ENCODE measurements at regions not wholly inside any gene's neighbourhood (a gene's known extent, or its start where the extent isn't known, plus 50 kb on each side); places are given as distances from the start of the nearest gene placed in this dataset.

DNA sequence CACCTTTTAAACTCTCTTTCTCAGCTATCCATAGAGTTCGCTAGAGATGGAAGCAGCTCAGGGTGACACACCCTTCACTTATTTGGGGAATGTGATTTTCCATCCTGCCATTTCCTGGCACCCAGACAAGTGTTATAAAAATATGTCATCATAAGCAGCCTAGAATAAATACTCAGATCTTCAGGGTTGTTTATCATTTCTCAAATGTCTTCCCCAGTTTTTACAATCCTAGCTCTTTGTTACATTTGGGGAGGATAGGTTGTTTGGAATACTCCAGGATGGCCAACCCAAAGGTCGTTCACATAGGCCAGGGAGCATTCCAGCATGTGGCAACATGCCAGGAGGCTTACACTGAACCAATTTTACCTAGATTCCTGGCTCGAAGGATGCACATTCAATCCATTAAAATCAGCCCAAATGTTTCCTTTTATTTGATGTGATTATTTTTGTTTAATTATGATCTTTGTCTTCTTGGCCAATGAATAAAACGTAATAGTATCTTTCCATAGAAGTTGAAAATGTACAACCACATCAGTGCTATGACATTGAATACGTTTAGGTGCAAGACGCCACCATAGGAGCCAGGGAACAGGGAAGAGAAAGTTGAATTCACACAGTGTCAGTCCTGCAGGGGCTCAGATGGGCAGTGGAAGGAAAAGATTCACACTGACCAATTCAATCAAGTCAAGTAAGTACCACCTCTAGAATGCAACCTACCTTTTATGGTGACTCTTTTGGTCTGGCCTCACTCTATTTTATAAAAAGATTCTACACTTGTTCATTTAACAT is 537.7 kb upstream of the MDFIC2 start:
- peak; percentile 94 for DNase-seq (ENCODE audit: low read depth)
- TF ChIP-seq, protein P1, sequence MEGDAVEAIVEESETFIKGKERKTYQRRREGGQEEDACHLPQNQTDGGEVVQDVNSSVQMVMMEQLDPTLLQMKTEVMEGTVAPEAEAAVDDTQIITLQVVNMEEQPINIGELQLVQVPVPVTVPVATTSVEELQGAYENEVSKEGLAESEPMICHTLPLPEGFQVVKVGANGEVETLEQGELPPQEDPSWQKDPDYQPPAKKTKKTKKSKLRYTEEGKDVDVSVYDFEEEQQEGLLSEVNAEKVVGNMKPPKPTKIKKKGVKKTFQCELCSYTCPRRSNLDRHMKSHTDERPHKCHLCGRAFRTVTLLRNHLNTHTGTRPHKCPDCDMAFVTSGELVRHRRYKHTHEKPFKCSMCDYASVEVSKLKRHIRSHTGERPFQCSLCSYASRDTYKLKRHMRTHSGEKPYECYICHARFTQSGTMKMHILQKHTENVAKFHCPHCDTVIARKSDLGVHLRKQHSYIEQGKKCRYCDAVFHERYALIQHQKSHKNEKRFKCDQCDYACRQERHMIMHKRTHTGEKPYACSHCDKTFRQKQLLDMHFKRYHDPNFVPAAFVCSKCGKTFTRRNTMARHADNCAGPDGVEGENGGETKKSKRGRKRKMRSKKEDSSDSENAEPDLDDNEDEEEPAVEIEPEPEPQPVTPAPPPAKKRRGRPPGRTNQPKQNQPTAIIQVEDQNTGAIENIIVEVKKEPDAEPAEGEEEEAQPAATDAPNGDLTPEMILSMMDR (IDR thresholded peaks at IDR 0.05; ENCODE audit: insufficient read depth, low read depth, low read length) = no peak
- H3K4me3 ChIP-seq (ENCODE audit: low read depth, low read length) = no peak overlapping the region

DNA sequence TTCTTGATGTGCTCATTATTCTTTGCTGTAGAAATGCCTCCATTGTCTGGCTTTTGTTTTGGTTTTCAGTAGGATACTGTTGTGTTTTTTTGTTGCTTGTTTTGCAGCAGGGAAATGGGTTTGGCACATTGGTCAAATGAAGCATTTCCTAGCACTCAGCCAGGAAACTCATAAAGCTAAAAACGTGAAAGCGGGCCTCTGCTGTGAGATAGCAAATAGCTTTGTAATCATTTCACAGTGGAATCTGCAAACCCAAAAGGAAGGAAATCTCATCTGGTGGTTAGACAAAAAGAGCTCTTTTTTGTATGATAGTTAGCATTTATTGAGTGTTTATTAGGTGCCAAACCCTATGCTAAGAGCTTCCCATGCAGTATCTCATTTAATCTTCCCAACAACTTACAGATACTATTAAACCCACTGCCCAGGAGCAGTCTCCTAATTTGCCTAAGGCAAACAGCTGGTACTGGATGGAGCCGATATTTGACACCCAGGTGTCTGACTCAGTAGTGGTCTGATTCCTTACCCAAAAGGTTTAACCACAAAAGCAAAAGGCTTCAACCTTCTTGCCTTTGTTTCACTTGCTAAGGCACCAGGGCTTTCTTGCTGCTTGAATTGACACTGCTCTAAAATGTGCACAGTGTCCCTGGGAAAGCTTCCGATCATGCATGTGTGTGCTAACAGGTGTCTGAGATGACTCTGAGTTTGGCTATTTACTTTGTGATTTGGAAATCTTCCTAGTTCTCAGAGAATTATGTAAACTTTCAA is 527.9 kb upstream of the MDFIC2 start:
- DNase-seq (ENCODE audit: low read depth) = peak; percentile 55
- TF ChIP-seq, protein P1 (IDR thresholded peaks at IDR 0.05; ENCODE audit: insufficient read depth, low read depth, low read length) = no peak
- no peak overlapping the region for H3K4me3 ChIP-seq (ENCODE audit: low read depth, low read length)

DNA sequence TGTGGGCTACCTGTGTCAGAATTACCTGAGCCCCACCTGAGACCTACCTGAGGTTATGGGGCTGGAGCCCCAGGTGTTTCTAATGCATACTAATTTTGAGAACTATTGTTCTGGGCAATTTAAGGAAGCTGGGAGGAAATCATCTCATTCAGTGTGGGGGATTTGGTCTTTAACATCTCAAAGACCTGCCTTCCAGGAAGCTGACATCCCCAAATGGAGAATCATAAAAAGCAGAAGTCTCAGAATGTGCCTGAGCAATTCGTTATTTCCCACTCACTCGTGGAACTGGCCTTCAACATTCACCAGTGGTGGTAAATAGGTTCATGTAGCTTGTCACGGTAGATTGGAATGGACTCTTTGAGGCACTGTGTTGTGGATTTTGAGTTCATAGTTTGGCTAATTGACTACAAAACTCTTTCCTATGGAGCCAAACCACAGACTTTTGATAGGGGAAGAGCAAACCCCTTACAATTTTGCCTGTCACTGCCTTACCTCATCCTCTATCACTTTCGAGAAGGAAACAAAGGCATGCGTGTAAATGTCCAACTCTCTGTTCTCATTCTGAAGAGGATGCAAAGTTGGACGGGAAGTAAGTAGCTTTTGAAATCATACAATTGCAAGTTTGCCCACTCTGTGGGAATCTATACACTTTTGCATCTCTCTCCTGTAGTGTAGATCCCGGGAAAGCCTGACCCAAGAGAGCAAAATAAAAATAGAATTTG is 521.0 kb upstream of the MDFIC2 start:
- no peak for DNase-seq (ENCODE audit: low read depth)
- TF ChIP-seq, protein P1 (IDR thresholded peaks at IDR 0.05; ENCODE audit: insufficient read depth, low read depth, low read length) = no peak
- H3K4me3 ChIP-seq (ENCODE audit: low read depth, low read length) = no peak overlapping the region

DNA sequence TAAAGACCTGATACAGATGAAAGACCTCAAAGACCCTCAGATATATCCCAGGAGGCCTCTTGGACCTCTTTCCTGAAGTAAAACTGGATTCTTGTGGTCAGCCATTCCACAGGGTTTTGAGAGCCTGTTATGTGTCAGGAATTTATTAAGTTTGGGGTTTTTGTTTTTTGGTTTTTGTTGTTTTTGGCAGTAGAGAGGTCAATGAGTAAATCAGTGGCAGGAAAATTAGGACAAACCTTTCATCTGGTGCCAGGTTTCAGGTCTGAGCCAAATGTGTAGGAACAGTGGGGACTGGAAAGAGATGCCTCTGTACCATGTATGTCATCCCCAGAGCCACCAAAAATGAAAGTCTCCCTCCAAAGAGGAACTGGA is 520.4 kb upstream of the MDFIC2 start:
- peak; percentile 43 for DNase-seq (ENCODE audit: low read depth)
- TF ChIP-seq, protein P1 (IDR thresholded peaks at IDR 0.05; ENCODE audit: insufficient read depth, low read depth, low read length) = no peak
- H3K4me3 ChIP-seq (ENCODE audit: low read depth, low read length) = no peak overlapping the region

DNA sequence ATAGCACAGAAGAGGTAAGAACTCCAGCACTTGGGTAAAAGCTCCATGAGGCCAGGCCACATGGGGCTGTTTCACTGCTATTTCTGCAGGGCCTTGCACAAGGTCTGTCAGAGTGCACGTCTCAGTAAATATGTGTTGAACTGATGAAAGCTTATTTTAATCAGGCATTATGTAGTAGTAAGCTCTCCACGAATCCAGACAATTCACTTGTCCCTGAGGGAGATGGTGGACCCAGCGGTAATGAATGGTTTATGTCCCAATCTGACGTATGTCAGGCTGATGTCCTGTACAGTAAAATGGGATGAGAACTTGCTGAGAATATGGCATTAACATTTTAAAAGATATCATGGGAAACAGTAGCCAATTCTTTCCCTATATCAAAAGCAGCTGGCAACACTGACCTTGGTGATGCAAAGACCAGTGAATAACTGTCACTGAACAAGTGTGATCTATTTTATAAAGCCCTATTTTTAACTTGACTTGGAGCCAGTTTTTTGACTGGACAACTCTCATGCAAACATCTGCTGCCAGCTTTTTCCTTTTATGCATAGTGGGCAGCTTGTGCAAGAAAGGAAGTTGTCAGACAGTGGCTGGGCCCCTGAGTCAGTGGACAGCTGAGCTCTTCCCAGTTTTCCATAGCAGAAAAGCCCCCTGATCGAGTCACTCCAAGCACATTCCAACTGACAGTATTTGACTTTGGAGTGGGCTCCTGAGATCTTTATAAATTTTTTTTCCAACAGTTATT is 519.8 kb upstream of the MDFIC2 start:
- H3K4me3 ChIP-seq (ENCODE audit: low read depth, low read length) = no peak overlapping the region
- peak; percentile 73 for DNase-seq (ENCODE audit: low read depth)

GRCh38 chr3:70829092-70829491 is 516.7 kb upstream of the MDFIC2 start:
- TF ChIP-seq, protein P1 (IDR thresholded peaks at IDR 0.05; ENCODE audit: insufficient read depth, low read depth, low read length) = no peak
- peak; percentile 50 for DNase-seq (ENCODE audit: low read depth)
- no peak overlapping the region for H3K4me3 ChIP-seq (ENCODE audit: low read depth, low read length)

More for the DNA sequence above, 519.8 kb upstream of the MDFIC2 start:
- TF ChIP-seq, protein P1 (IDR thresholded peaks at IDR 0.05; ENCODE audit: insufficient read depth, low read depth, low read length) = no peak

Measured in fibroblast of villous mesenchyme (primary cell).